HCEC 1CT (cell line): ENCODE measurements at regions not wholly inside any gene's neighbourhood (a gene's known extent, or its start where the extent isn't known, plus 50 kb on each side); places are given as distances from the start of the nearest gene placed in this dataset.

Experiments used
- DNase-seq: peaks from one replicate; pipeline ENCODE4 v3.0.0-alpha.2; 2017

GRCh38 chr2:21254170-21254965 lies 130.6 kb downstream of the TDRD15 start:
- DNase-seq: no peak

GRCh38 chr2:21256006-21256405 lies 132.2 kb downstream of the TDRD15 start:
- DNase-seq: no peak

GRCh38 chr2:21257621-21258020 lies 133.9 kb downstream of the TDRD15 start:
- DNase-seq: no peak

- DNase-seq: no peak
These were observed 134.3 kb downstream of the TDRD15 start for GRCh38 chr2:21258082-21258481.

GRCh38 chr2:21260311-21260710 lies 136.5 kb downstream of the TDRD15 start:
- DNase-seq: no peak

- DNase-seq: no peak
These were observed 137.8 kb downstream of the TDRD15 start for GRCh38 chr2:21261591-21261990.

- DNase-seq: no peak
These were observed 138.7 kb downstream of the TDRD15 start for GRCh38 chr2:21262426-21262940.

GRCh38 chr2:21263622-21264021 lies 139.9 kb downstream of the TDRD15 start:
- DNase-seq: no peak

GRCh38 chr2:21265752-21266151 lies 142.0 kb downstream of the TDRD15 start:
- DNase-seq: no peak

- no peak for DNase-seq
These were observed 143.6 kb downstream of the TDRD15 start for GRCh38 chr2:21267232-21267835.

GRCh38 chr2:21268197-21268877 lies 144.6 kb downstream of the TDRD15 start:
- DNase-seq: no peak

GRCh38 chr2:21268878-21269224 lies 145.1 kb downstream of the TDRD15 start:
- no peak for DNase-seq

GRCh38 chr2:21269382-21269781 lies 145.6 kb downstream of the TDRD15 start:
- DNase-seq: no peak

GRCh38 chr2:21270083-21270491 lies 146.3 kb downstream of the TDRD15 start:
- no peak for DNase-seq

GRCh38 chr2:21270708-21271122 lies 146.9 kb downstream of the TDRD15 start:
- no peak for DNase-seq

- no peak for DNase-seq
These were observed 152.4 kb downstream of the TDRD15 start for GRCh38 chr2:21276163-21276562.

- DNase-seq: no peak
These were observed 153.6 kb downstream of the TDRD15 start for GRCh38 chr2:21277068-21278056.

GRCh38 chr2:21279525-21279924 lies 155.8 kb downstream of the TDRD15 start:
- no peak for DNase-seq

- no peak for DNase-seq
These were observed 157.0 kb downstream of the TDRD15 start for GRCh38 chr2:21280793-21281192.

GRCh38 chr2:21281384-21281783 lies 157.6 kb downstream of the TDRD15 start:
- DNase-seq: no peak

- DNase-seq: no peak
These were observed 158.2 kb downstream of the TDRD15 start for GRCh38 chr2:21281791-21282514.

- no peak for DNase-seq
These were observed 158.7 kb downstream of the TDRD15 start for GRCh38 chr2:21282515-21282898.
